Hepatocyte (in vitro differentiated cells): ENCODE measurements at regions not wholly inside any gene's neighbourhood (a gene's known extent, or its start where the extent isn't known, plus 50 kb on each side); places are given as distances from the start of the nearest gene placed in this dataset.

Source experiments
- CTCF ChIP-seq: fragments of 200-600 bp; sonication (generic); IDR thresholded peaks from 2 replicates; pipeline ENCODE4 v1.5.1; 2016; ENCODE audit warnings: antibody characterized with exemption, mild to moderate bottlenecking; ENCODE audit not compliant: poor library complexity
- EZH2 ChIP-seq: fragments of 200-600 bp; sonication (generic); IDR thresholded peaks from 2 replicates; pipeline ENCODE4 v1.6.1; 2016; ENCODE audit warnings: antibody characterized with exemption, mild to moderate bottlenecking, borderline replicate concordance
- EZH2phosphoT487 ChIP-seq: fragments of 200-600 bp; sonication (generic); IDR thresholded peaks from one replicate; pipeline ENCODE4 v1.6.1; 2018; ENCODE audit warnings: antibody characterized with exemption, mild to moderate bottlenecking, low read depth, moderate library complexity; ENCODE audit not compliant: unreplicated experiment, severe bottlenecking

- TF ChIP-seq CTCF (no peak), EZH2phosphoT487 (no peak), EZH2 (no peak)
These were observed 236.8 kb downstream of the CASP12 start for GRCh38 chr11:104661471-104661870.
